Thyroid gland (tissue), 4 donors: ENCODE measurements at regions not wholly inside any gene's neighbourhood (a gene's known extent, or its start where the extent isn't known, plus 50 kb on each side); places are given as distances from the start of the nearest gene placed in this dataset.

ENCODE experiments used
- POLR2A ChIP-seq, 2 donors: fragments of 450-650 bp; IDR thresholded peaks; one replicate each; pipeline ENCODE4 v1.6.1; 2017; ENCODE audit warnings: antibody characterized with exemption in 2 of 2, mild to moderate bottlenecking in 2 of 2, moderate library complexity in 1 of 2
- TF ChIP-seq, protein P1 (sequence below), 6 experiments: fragments of 200-600 bp in 3 of 6; fragments of 450-650 bp in 3 of 6; sonication (generic) in 3 of 6; IDR thresholded peaks; one replicate each; pipeline ENCODE4 v1.5.1; 2016 to 2019; ENCODE audit warnings: antibody characterized with exemption in 6 of 6, mild to moderate bottlenecking in 2 of 6, inconsistent platforms in 1 of 6, moderate library complexity in 1 of 6

DNA sequence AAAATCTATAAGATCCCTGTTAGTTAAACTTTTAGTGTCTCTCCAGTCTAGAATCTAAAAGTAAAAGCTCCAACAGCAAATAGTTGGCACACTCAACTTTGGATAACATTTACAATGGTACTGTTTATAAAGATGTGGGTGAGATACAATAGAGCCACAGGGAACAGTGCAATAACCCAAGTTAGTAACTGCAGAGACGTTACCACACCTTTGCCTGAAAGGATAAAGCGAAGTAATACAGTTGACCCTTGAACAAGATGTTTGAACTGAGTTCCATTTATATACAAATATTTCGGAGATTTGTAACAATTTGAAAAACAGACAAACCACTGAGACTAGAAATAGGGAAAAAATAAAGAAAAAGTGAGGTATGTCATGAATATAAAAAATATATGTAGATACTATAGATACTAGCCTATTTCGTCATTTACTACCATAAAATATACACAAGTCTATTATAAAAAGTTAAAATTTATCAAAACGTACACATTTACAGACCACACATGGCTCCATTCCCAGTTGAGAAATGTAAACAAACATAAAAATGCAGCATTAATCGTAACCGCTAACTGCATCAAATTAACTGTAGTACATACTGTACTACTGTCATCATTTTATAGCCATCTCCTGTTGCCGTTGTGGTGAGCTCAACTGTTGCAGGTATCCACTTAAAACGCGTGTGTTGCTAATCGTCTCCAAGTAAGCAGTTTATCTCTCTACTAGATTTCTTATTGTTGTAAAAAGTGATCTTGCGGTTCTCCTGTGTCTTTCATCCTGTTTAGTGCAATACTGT, 56.5 kb upstream of the HIF1A start:
- TF ChIP-seq, protein P1, sequence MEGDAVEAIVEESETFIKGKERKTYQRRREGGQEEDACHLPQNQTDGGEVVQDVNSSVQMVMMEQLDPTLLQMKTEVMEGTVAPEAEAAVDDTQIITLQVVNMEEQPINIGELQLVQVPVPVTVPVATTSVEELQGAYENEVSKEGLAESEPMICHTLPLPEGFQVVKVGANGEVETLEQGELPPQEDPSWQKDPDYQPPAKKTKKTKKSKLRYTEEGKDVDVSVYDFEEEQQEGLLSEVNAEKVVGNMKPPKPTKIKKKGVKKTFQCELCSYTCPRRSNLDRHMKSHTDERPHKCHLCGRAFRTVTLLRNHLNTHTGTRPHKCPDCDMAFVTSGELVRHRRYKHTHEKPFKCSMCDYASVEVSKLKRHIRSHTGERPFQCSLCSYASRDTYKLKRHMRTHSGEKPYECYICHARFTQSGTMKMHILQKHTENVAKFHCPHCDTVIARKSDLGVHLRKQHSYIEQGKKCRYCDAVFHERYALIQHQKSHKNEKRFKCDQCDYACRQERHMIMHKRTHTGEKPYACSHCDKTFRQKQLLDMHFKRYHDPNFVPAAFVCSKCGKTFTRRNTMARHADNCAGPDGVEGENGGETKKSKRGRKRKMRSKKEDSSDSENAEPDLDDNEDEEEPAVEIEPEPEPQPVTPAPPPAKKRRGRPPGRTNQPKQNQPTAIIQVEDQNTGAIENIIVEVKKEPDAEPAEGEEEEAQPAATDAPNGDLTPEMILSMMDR (IDR thresholded peaks at IDR 0.05), result no peak
- TF ChIP-seq POLR2A (IDR thresholded peaks at IDR 0.05), result no peak
